HL-60 (cell line): ENCODE measurements at regions not wholly inside any gene's neighbourhood (a gene's known extent, or its start where the extent isn't known, plus 50 kb on each side); places are given as distances from the start of the nearest gene placed in this dataset.

Experiments
- POLR2AphosphoS5 ChIP-seq: IDR thresholded peaks from 2 replicates; pipeline ENCODE4 v1.6.1; 2012; ENCODE audit warnings: low read depth
- TF ChIP-seq, protein P1 (sequence below): IDR thresholded peaks from one replicate; pipeline ENCODE4 v1.5.1; 2011; ENCODE audit warnings: low read length, control low read depth, inconsistent platforms; ENCODE audit not compliant: insufficient read depth

DNA sequence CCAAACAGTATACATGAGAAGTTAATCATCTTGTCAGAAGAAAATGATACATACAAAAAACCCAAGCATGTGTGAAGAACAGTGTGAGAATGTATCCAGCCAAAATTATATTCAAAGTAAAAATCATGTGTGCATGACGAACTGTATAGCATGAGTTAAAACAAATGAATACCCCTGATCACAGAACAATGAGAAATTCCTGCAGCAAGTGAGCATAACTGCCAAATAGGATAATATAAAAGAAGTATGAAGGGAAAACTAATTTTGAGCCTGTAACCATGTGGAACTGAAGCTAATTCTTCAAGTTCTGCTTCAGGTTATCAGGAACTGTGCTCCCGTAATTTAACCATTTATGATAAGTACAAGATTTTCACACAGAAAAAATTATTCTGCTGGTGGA is 56.5 kb upstream of the AMN1 start:
- TF ChIP-seq, protein P1, sequence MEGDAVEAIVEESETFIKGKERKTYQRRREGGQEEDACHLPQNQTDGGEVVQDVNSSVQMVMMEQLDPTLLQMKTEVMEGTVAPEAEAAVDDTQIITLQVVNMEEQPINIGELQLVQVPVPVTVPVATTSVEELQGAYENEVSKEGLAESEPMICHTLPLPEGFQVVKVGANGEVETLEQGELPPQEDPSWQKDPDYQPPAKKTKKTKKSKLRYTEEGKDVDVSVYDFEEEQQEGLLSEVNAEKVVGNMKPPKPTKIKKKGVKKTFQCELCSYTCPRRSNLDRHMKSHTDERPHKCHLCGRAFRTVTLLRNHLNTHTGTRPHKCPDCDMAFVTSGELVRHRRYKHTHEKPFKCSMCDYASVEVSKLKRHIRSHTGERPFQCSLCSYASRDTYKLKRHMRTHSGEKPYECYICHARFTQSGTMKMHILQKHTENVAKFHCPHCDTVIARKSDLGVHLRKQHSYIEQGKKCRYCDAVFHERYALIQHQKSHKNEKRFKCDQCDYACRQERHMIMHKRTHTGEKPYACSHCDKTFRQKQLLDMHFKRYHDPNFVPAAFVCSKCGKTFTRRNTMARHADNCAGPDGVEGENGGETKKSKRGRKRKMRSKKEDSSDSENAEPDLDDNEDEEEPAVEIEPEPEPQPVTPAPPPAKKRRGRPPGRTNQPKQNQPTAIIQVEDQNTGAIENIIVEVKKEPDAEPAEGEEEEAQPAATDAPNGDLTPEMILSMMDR, result no peak
- no peak for TF ChIP-seq POLR2AphosphoS5
